Keratinocyte (primary cell): ENCODE measurements at regions not wholly inside any gene's neighbourhood (a gene's known extent, or its start where the extent isn't known, plus 50 kb on each side); places are given as distances from the start of the nearest gene placed in this dataset.

ENCODE experiments used
- DNase-seq: peaks from one replicate; pipeline ENCODE4 v3.0.0-alpha.2; 2011; ENCODE audit warnings: low read depth, missing footprints, low spot score
- FAIRE-seq: peaks from 2 replicates; lab custom pipeline; 2011; peaks lifted over from hg19 to GRCh38; lab: Jason Lieb, UNC
- H2AFZ ChIP-seq: 2 replicates; pipeline ENCODE4 v1.6.0; 2012; ENCODE audit warnings: low read length, control low read depth, inconsistent platforms; ENCODE audit not compliant: control insufficient read depth
- H3K27ac ChIP-seq: 2 replicates; pipeline ENCODE4 v1.5.1; 2011; ENCODE audit warnings: low read length; ENCODE audit not compliant: control insufficient read depth, insufficient read depth
- H3K27me3 ChIP-seq: 3 replicates; pipeline ENCODE4 v1.6.0; 2011; ENCODE audit warnings: low read length; ENCODE audit not compliant: control insufficient read depth, insufficient read depth; ENCODE audit errors: extremely low read depth
- H3K36me3 ChIP-seq, 2 experiments: 2 replicates in 1 of 2; 3 replicates in 1 of 2; pipeline ENCODE4 v1.5.1; 2011; ENCODE audit warnings: low read length in 2 of 2, mild to moderate bottlenecking in 1 of 2; ENCODE audit not compliant: control insufficient read depth in 2 of 2, insufficient read depth in 2 of 2; ENCODE audit errors: extremely low read depth in 1 of 2
- H3K4me1 ChIP-seq: 3 replicates; pipeline ENCODE4 v1.5.1; 2011; ENCODE audit warnings: low read length; ENCODE audit not compliant: control insufficient read depth, insufficient read depth; ENCODE audit errors: extremely low read depth
- H3K4me2 ChIP-seq: 3 replicates; pipeline ENCODE4 v1.6.0; 2011; ENCODE audit warnings: low read depth, low read length; ENCODE audit not compliant: control insufficient read depth, insufficient read depth; ENCODE audit errors: extremely low read depth
- H3K4me3 ChIP-seq, 3 experiments: fragments of 200-600 bp in 1 of 3; sonication (generic) in 1 of 3; 2 replicates in 2 of 3; 3 replicates in 1 of 3; pipeline ENCODE4 v1.5.1; 2011 to 2016; ENCODE audit warnings: low read length in 3 of 3, mild to moderate bottlenecking in 3 of 3, control low read depth in 2 of 3, inconsistent platforms in 1 of 3, low read depth in 1 of 3, mixed read lengths in 1 of 3, mixed run types in 1 of 3, moderate library complexity in 1 of 3; ENCODE audit not compliant: control insufficient read depth in 2 of 3, insufficient read depth in 2 of 3; ENCODE audit errors: extremely low read depth in 1 of 3
- H3K79me2 ChIP-seq: 2 replicates; pipeline ENCODE4 v1.6.0; 2012; ENCODE audit warnings: low read length; ENCODE audit not compliant: control insufficient read depth, insufficient read depth
- H3K9ac ChIP-seq: 3 replicates; pipeline ENCODE4 v1.6.0; 2011; ENCODE audit warnings: low read length; ENCODE audit not compliant: control insufficient read depth, insufficient read depth; ENCODE audit errors: extremely low read depth
- H3K9me1 ChIP-seq: 3 replicates; pipeline ENCODE4 v1.6.0; 2011; ENCODE audit warnings: low read length; ENCODE audit not compliant: control insufficient read depth, insufficient read depth; ENCODE audit errors: extremely low read depth
- H3K9me3 ChIP-seq: 2 replicates; pipeline ENCODE4 v1.5.1; 2012; ENCODE audit warnings: low read depth, low read length; ENCODE audit not compliant: control insufficient read depth
- H4K20me1 ChIP-seq: 3 replicates; pipeline ENCODE4 v1.6.0; 2011; ENCODE audit warnings: low read length; ENCODE audit not compliant: control insufficient read depth, insufficient read depth; ENCODE audit errors: extremely low read depth
- CTCF ChIP-seq, 3 experiments: IDR thresholded peaks in 1 of 3; conservative IDR thresholded peaks in 1 of 3; optimal IDR thresholded peaks in 1 of 3; 2 replicates in 2 of 3; 3 replicates in 1 of 3; pipeline versions ENCODE3 to v1.5.1; 2011; ENCODE audit warnings: low read length in 3 of 3, mild to moderate bottlenecking in 3 of 3, moderate library complexity in 2 of 3, control low read depth in 1 of 3, inconsistent platforms in 1 of 3; ENCODE audit not compliant: insufficient read depth in 2 of 3; ENCODE audit errors: extremely low read depth in 1 of 3
- EZH2 ChIP-seq: IDR thresholded peaks from one replicate; pipeline ENCODE4 v1.6.1; 2012; ENCODE audit warnings: inconsistent platforms, mild to moderate bottlenecking, low read length, moderate library complexity
- dilution Hi-C: fragments of 300-500 bp; cut with MboI; formaldehyde crosslinking; loops from one replicate; pipeline ENCODE4 v1.7.0; 2020; ENCODE audit warnings: low sequenced_read_pairs; ENCODE audit not compliant: extremely low pct_ligation_motif_present

DNA sequence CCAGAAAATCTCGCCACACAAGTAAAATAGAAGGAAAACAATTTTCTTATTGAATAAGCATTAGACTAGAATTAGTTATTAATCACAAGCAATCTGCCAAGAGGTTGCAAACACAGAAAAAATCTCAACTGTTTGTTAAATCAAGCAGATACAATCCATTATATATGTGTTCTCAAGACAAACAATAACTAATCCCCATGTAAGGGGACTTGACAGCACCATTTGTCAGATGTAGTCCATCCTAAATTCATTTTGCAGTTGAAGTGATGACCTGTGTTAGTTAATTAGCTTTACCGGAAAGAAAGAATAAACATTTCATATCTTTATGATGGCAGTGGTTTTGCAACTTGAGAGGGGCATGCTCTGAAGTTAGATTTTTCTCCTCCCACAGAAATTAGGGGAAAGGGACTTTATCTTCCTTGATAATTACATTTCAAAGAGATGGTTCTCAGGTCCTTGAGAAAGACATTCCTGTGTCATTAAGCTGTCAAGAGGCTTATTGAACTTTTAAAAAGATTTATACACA lies 1588.0 kb downstream of the GRIK2 start:
- FAIRE-seq = no peak
- H3K27ac ChIP-seq = no peak overlapping the region

GRCh38 chr6:102980951-102981350 lies 1587.4 kb downstream of the GRIK2 start:
- FAIRE-seq (no peak), DNase-seq (no peak)
- TF ChIP-seq EZH2 = no peak
- TF ChIP-seq CTCF (optimal IDR thresholded peaks at IDR 0.05 in 1 of 3, IDR thresholded peaks at IDR 0.05 in 1 of 3, conservative IDR thresholded peaks at IDR 0.05 in 1 of 3; ENCODE audit: extremely low read depth in 1 of 3, insufficient read depth in 2 of 3, low read length in 3 of 3) = no peak
- no peaks in the 10 kb centered on the region for H4K20me1 ChIP-seq
- no peak overlapping the region for H3K4me2 ChIP-seq
- no peak overlapping the region for H2AFZ ChIP-seq
- no peak overlapping the region for H3K9ac ChIP-seq
- no peaks in the 10 kb centered on the region for H3K4me1 ChIP-seq
- H3K27ac ChIP-seq = no peak overlapping the region
- no peaks in the 10 kb centered on the region for H3K9me1 ChIP-seq
- no peaks in the 10 kb centered on the region for H3K9me3 ChIP-seq
- H3K4me3 ChIP-seq = no peak overlapping the region
- H3K36me3 ChIP-seq = no peaks in the 10 kb centered on the region
- no peaks in the 10 kb centered on the region for H3K27me3 ChIP-seq
- dilution Hi-C loops = no loop called here
- no peaks in the 10 kb centered on the region for H3K79me2 ChIP-seq

More for the DNA sequence above, 1588.0 kb downstream of the GRIK2 start:
- DNase-seq = no peak
- TF ChIP-seq CTCF (optimal IDR thresholded peaks at IDR 0.05 in 1 of 3, IDR thresholded peaks at IDR 0.05 in 1 of 3, conservative IDR thresholded peaks at IDR 0.05 in 1 of 3; ENCODE audit: extremely low read depth in 1 of 3, insufficient read depth in 2 of 3, low read length in 3 of 3) = no peak
- TF ChIP-seq EZH2 = no peak
- Histone ChIP-seq H3K9me1 (no peaks in the 10 kb centered on the region), H3K36me3 (no peaks in the 10 kb centered on the region), H3K4me2 (no peak overlapping the region), H3K27me3 (no peaks in the 10 kb centered on the region), H3K9ac (no peak overlapping the region), H3K4me1 (no peaks in the 10 kb centered on the region), H3K79me2 (no peaks in the 10 kb centered on the region), H3K9me3 (no peaks in the 10 kb centered on the region), H3K4me3 (no peak overlapping the region), H2AFZ (no peak overlapping the region), H4K20me1 (no peaks in the 10 kb centered on the region)
- dilution Hi-C loops = no loop called here
